GM18519 (cell line): ENCODE measurements at regions not wholly inside any gene's neighbourhood (a gene's known extent, or its start where the extent isn't known, plus 50 kb on each side); places are given as distances from the start of the nearest gene placed in this dataset.

Experiments used
- ATAC-seq: cut with Tn5 transposase; IDR thresholded peaks from one replicate; pipeline ENCODE4 v1.9.1; 2021; ENCODE audit warnings: mild to moderate bottlenecking, moderate library complexity; ENCODE audit not compliant: unreplicated experiment, low FRiP score

DNA sequence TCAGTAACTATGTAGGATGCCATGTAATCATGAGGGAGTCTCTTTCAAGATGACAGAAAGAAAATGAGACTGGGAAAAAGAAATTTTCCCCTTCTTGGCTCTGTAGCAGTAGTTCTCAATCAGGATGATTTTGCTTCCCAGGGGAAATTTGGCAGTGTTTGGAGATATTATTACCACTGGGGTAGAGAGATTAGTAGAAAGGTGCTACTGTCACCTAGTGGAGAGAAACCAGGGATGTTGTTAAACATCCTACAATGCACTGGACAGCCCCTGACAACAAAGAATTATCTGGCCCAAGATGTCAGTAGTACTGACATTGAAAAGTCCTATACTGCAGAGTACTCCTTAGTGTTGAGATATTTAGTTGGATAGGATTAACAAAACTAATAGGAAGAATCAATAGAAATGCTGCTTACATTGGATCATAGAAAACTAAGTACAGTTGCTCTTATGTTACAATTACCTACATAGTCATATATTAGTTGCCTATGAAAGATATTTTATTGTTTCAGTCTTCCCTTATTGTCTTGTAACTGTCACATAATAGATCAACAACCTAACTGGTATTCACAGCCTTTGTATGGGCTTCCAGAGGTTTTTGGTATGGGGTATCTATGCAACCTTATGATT lies 433.3 kb downstream of the RAP2B start:
- no peak for ATAC-seq

DNA sequence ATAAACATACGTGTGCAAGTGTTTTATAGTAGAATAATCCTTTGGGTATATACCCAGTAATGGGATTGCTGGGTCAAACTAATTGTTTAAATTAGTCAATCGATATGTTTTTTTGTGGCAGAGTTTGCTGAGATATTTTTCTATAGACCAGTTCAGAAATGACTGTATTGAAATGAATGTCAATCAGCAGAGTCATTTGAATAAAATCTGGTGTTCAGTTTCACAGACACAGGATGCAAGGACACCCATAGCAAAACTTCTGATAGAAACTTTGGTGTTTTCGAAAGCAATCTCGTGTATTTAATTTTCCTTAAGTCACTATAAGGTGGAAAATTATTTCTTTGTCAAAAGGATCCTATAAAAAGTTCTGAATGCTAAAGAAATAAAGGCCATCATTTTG lies 434.4 kb downstream of the RAP2B start:
- ATAC-seq = no peak

DNA sequence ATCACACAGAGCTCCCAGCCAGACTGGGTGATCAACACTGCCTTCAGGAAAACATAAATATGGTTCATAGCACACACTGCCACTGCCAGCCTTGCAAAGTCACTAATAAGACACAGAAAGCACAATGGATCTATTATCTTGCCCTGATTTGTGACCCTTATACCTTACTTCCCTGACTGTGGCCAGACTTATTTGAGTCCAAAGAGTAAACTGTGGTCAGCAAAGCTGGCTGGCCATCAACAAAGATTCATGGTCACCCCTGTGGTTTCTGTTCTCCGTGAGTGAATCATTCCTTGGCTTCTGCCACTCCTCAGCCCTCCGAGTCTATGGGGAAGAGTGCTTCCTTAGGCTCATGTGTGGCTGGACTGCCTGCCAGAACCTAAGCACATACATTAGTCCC lies 437.7 kb downstream of the RAP2B start:
- no peak for ATAC-seq

DNA sequence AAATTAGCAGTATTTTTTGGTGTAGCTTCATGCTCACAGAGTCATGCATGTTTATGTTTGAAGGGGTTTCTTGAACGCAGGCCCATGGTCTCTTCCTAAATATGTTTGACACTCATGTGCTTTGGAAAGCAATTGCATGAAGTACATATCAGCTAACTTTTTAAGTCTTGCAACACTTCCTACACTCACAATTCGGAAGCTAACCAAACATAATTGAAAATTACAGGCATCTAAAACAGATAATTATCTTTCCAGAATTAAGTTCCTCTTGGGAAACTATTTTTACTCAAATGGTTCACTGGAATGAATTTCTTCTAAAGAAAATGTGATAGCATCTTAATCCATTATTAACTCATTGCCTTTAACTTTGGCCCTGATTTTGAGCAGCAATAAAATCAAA lies 438.9 kb downstream of the RAP2B start:
- no peak for ATAC-seq

DNA sequence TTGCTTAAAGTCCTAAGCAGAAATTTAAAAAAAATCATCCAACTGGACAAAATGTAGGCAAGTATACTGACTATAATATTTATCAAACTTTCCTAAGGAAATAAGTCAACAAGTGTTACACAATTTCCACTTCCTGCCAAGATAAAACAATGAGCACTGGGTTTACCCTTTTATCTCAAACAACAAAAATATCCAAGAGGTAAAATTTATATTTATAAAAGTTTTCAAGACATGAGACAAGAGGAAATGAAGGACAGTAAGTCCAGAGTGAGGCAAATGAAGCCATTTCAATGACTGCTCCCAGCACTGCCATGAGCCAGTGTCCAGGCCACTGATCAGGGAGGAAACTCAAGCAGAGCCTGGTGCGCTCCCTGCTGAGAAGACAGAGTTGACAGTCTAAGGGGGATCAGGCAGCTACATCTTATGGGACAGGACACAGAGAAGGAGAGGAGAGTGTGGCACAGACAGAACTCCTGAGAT lies 439.4 kb downstream of the RAP2B start:
- ATAC-seq = no peak

DNA sequence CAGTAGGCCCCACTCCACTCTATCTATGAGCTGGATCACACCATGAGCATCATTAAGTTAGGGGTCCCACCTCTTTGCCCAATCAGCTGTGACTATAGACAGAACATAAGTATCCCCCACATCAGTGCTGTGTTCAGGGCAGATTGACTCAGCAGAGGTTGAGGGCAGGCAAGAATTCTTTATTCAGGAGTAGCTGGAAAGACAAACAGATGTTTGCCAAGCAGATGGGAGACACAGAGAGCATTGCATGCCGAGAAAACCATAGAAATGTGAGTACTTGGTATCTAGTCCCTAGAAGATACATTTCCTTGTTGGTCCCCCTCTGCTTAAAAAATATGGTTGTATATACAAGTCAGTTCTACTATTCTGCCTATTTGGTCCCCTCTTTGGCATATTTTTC lies 440.8 kb downstream of the RAP2B start:
- ATAC-seq = no peak

DNA sequence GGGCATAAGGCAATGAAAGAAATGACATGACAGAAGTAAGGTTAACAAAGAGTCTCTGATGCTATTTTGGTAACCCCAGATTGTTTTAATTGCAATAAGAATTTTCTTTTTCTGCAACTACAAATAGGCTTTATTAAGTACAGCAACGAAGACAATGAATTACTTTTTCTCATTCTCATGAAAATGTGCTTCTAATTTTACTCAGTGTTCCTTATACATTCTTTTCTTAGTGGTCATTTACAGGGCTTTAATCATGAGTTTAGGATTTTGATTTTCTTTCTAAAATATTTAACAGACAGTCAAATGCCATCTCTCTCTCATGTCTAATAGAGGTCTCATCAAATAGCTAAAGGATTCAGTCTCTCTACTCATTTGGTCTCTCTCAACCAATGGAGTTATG lies 452.1 kb downstream of the RAP2B start:
- ATAC-seq = no peak

DNA sequence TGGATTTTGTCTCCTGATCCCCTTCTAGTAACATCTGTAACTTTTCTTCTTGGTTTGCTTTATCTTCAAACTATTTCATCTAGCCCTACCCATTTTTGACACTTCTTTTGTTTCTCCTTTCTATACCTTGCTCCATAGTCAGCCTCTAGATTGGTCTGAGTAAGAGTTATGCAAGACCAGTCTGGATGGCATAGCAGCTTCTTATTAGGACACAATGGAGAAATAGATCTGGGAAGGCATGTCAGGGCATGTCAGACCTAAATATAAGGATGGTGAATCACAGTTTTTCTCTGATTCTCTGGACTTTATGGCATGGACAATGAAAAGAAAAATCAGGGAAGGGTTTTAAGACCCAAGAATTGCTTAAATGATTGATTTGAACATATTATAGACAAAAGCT lies 452.5 kb downstream of the RAP2B start:
- no peak for ATAC-seq

DNA sequence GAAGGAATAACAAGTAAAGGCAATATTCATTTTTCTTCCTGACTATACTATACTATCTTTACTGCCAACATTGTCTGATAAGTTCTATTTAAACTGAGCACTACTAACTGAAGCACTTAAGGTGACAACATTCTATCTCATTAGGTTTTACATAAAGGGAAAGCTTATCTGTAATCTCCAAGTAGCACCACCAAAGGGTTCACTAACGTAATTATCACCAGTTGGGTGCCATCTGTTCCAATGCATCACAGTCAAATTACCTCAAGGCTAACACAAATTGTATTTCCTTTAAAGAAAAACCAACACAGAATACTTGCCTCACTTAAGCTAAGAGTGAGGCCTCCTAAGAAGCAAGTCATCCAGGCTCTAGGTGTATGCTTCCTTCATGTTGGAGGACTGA lies 453.8 kb downstream of the RAP2B start:
- ATAC-seq = no peak

DNA sequence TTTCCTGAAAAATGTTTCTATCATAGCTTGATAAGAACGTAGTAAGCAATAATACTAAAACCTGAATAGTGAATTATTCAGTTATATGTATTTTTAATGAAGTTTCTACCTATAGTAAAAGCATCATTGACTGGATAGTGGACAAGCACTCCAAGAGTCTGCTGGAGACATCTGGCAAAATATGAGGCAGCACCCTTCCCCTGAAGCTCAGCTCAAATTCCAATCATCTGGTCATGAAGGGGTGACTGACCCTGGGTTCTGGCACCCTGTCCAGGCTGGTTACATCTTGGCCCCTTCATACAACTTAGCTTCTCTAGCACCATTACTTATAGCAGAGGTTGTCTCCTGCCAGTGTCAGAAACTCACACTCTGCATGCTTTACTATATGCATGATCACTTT lies 455.4 kb downstream of the RAP2B start:
- no peak for ATAC-seq

DNA sequence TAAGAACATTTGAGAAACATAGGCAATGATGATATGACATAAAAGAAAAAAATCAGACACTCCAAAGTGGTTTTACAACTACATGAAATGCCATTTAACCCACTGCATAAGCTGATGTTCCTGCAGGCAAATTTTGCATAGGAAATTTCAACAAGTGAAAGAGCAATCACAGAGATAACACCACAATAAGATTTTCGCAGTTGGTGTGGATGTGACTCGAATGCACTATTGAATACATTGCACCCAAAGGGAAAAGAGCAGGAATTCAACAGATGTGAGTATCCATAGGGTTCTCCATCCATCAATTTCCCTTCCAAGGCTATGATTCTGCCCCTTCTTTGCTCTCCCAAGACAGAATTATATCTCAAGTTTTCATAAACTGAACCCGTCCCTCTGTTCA lies 456.1 kb downstream of the RAP2B start:
- no peak for ATAC-seq

DNA sequence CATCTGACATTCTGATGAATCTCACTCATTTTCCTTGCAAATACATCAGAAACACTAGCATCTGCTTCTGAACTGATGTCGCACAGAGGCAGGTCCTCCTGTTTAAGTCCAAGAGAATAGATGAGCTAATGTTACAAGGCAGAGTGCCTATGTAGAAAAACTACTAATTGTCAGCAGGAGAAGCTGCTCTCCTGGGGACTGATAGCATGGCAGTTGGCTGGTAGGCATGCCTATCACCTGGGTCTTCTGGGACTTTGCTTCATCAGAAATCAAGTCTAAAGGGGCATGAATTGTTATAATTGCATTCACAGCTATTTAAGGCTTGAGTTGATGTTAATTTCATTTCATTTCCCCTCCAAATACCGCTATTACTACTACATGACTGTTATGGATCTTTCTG lies 457.2 kb downstream of the RAP2B start:
- ATAC-seq = no peak

DNA sequence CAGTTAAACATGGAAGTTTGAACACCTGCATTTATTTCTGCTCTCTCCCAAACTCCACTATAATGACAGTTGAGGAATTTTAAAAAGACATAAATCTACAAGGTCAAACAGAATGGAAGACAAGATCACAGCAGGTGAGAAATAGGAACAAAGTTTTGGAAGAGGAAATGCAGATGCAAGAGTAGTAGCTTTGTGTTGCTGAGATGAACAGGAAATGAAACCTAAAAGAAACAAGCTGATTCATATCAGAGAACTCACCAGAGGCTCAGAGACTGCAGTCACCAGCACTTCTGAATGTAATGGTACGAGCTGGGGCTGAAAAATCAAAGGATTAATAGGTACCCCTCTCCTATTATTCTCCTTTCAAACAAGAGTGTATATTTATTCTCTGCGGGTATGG lies 459.9 kb downstream of the RAP2B start:
- ATAC-seq = peak; percentile 98

DNA sequence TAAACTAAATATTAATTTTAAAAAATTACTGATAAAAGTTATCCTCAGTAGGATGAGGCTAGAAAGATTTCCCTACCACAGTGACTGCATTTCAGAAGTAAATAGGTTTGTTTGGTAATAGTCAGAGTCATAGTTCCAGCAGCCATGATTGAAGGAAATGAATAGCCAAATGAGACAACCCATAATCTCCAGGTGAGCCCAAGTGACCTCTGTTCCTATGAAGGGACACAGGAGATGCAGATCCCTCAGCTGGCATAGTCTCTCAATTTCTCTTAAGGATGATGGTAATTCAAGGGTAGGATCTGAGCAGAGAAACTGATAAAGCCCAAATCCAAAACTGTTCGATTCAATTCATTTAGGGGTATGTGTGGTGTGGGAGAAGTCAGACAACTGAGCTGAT lies 461.8 kb downstream of the RAP2B start:
- no peak for ATAC-seq

DNA sequence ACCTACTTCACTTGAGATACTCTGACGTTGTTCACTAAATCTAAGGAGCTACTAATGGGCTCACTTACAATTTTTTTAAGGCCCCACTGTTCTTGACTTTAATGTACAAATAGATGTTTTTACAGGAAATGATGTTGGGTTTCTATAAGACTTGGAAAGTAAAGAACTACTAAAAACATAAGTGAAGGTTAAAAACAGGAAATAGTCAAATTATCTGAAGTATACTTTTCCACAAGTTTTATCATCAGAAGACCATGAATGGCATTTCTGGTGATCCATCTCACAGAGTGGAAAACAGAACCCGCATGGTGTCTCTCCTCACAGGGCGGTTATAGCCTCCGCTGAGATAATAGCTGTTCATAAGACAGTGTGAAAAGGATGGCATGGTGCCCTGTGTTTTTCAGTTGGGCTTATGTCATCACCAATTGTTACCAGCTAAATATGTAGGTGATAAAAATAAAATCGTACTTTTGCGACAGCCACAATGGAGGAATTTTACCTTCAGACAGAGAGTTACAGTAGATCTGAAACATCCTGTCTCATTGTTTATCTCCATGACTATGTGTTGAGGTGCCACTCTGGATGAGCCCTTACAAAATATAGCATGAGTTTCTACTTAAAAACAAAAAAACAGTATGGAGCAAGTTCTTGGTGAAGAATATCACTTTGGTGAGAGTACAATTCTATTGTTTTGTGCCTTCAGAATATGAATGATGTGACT lies 462.4 kb downstream of the RAP2B start:
- no peak for ATAC-seq

DNA sequence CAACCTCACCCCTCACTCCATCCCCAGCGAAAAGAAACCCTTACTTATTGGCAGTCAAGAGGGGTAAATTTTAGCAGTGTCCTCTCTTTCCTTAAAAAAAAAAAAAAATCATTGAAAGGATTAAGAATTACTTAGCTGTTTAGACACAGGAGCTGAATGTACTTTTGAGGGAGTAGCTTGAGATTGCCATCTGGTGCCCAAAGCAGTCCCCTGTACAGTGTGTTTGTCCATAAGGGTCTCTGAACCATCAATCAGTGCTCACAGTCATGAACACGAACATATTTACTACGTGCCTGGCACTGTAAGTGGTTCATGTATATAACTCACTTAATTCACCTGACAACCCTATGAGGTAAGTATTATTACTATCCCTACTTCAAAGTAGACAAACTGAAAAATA lies 463.5 kb downstream of the RAP2B start:
- no peak for ATAC-seq

DNA sequence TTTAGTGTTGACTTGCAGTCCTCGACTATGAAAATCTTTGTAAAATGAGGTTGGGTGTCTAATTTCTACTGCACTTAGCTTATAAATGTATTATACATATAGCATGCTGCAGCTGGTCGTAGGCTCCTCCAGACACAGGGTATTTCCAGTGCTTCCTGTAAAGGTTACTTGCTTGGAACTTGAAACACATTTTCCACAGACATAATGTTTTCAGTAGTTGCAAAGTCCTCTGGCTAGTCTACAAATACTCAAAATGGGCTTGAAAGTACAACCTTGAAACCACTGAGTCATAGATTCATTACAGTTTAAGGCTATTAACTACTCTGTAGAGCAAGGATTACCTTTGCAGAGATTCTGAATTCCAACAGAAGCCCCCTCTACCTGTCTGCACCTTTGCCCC lies 464.1 kb downstream of the RAP2B start:
- no peak for ATAC-seq

DNA sequence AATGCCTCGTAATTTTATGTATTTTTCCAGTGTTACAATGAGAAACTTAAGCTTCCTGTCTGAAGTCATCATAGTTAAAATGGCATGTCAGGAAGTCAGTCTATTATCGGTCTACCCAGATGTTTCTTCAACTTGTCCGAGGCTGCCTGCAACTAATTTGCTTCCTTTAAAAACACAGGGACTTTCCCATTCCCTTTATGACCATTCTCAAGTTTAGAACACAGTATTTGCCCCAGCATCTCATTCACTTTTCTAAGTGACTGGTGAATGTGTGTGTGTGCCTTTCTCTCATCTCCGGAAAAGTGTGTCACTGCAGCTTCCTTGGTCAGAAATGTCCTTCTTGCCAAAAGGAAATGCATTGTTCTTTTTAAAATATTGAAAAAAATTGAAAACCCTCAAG lies 466.6 kb downstream of the RAP2B start:
- no peak for ATAC-seq

DNA sequence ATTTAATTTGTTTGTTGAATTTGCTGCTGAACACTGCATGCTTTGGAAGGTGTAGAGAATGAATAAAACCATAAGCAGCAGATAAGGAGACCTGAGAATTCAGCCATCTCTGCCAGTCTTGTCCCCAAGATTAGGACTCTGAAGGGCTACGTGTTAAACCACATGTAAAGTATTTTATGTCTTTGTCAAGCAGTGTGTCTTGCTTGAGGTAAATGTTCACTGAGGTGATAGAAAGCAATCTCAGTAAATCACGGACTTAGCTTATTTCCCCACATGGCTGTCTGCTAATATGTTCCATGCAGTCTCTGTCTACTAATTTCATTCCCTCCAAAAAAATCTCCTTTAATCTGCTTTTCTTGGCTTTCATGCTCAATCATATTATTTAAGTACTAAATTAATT lies 467.1 kb downstream of the RAP2B start:
- no peak for ATAC-seq

DNA sequence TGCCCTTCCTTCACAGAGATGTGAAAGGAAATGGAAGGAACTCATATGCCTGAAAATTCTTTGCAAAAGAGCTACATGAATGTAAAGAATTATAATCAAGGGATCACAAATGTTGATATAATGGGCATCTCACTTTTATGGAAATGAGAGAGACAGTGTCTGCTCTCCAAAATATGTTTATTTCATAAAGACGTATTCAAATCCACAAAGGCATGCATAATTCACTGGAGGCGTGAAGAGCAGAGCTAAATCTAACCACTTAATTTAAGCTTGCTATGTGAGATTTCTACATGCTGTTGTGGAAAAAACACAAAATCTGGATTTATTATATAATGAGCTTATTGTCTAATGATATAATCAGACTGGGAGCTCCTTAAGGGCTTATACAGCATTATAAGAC lies 469.1 kb downstream of the RAP2B start:
- ATAC-seq = no peak

DNA sequence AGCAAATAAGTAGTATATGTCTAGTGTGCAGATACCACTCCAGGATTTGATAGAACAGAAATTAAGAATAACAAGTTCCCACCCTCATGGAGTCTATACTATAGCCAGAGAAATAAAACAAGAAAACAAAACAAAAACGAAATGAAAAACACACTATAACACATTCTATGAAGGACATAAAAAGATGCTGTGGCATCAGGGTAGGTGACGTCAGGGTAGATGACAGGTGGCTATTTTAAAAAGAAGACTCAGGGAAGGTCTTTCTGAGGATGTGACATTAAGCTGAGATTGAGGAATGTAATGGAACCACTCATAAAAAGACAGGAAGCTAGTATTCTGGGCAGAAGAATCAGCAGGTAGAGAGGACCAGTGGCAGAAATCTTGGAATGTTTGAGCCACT lies 469.6 kb downstream of the RAP2B start:
- no peak for ATAC-seq

DNA sequence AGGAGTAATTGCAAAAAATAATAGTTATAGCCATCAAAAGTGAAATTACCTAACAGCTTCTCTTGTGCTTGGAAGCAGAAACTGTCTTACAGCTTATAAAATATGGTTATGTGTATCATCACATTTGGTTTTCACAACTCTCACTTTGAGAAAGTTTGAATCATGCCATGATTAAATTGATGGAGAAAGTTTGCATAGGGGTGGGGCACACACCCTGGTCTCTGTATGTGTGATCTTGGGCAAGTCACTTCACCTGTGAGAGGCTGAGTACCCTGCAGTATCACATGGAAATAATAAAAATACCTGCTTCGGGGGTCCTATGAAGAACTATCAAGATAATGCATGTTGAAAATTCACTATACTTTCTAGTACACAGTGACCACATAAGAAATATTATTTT lies 471.4 kb downstream of the RAP2B start:
- no peak for ATAC-seq
